AG10803 (cell line): ENCODE measurements at regions not wholly inside any gene's neighbourhood (a gene's known extent, or its start where the extent isn't known, plus 50 kb on each side); places are given as distances from the start of the nearest gene placed in this dataset.
A peak's percentile ranks its signal among the peaks of the same experiment; 100 is the strongest.

Source experiments
- DNase-seq: peaks from one replicate; pipeline ENCODE4 v3.0.0; 2010; ENCODE audit warnings: low read depth
- H3K4me3 ChIP-seq: 2 replicates; pipeline ENCODE4 v1.5.1; 2011; ENCODE audit warnings: mild to moderate bottlenecking, low read length, control low read depth
- CTCF ChIP-seq: conservative IDR thresholded peaks from 2 replicates; pipeline ENCODE4 v1.5.1; 2011; ENCODE audit warnings: mild to moderate bottlenecking, low read length, control low read depth, inconsistent platforms

- no peak for DNase-seq
- TF ChIP-seq CTCF = no peak
- H3K4me3 ChIP-seq = no peak overlapping the region
Measured at GRCh38 chr16:55253987-55254386, 70.0 kb upstream of the IRX6 start.

GRCh38 chr16:55255733-55256282 is 68.2 kb upstream of the IRX6 start:
- no peak for TF ChIP-seq CTCF

GRCh38 chr16:55256412-55257016 is 67.5 kb upstream of the IRX6 start:
- TF ChIP-seq CTCF = no peak
- no peak overlapping the region for H3K4me3 ChIP-seq
- no peak for DNase-seq

More at GRCh38 chr16:55255733-55256282, 68.2 kb upstream of the IRX6 start:
- H3K4me3 ChIP-seq = no peak overlapping the region
- DNase-seq = no peak

GRCh38 chr16:55257966-55258613 is 65.9 kb upstream of the IRX6 start:
- H3K4me3 ChIP-seq = no peak overlapping the region
- peak; percentile 91 for TF ChIP-seq CTCF
- DNase-seq = peak; percentile 71

- no peak for DNase-seq
Measured at GRCh38 chr16:55261301-55261700, 62.7 kb upstream of the IRX6 start.

GRCh38 chr16:55263271-55264250 is 60.4 kb upstream of the IRX6 start:
- no peak overlapping the region for H3K4me3 ChIP-seq
- DNase-seq = no peak
- TF ChIP-seq CTCF = no peak

More at GRCh38 chr16:55261301-55261700, 62.7 kb upstream of the IRX6 start:
- TF ChIP-seq CTCF = no peak
- no peak overlapping the region for H3K4me3 ChIP-seq
